ENCODE measurements at regions not wholly inside any gene's neighbourhood (a gene's known extent, or its start where the extent isn't known, plus 50 kb on each side); places are given as distances from the start of the nearest gene placed in this dataset.

DNA sequence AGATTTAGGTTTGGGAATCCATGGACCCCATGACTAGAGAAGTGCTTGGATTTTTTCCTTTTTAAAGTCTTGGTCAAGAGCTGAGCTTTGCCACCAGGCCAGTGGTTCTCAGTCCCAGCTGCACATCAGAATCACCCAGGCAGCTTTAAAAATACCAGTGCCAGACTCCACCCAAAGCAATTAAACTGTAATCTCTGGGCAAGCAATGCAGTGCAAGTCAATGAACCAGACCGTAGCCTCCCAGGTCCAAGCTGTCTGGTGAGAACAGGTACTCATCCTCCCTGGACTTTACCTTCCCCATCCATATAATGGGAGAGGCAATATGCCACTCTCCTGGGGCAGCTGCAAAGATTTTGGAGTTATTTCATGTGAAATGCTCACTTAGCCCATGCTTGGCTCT lies 223.1 kb upstream of the CDH5 start:
- TF ChIP-seq POLR2A (IDR thresholded peaks at IDR 0.05; ENCODE audit: insufficient read depth in 1 of 2, low read depth in 2 of 2, low read length in 2 of 2) (no peak), NFIC (IDR thresholded peaks at IDR 0.05; ENCODE audit: low read length) (no peak), ZNF10 (CRISPR knock-in tag; IDR thresholded peaks at IDR 0.05; ENCODE audit: borderline replicate concordance, low read depth) (no peak)
- TF ChIP-seq, protein P1, sequence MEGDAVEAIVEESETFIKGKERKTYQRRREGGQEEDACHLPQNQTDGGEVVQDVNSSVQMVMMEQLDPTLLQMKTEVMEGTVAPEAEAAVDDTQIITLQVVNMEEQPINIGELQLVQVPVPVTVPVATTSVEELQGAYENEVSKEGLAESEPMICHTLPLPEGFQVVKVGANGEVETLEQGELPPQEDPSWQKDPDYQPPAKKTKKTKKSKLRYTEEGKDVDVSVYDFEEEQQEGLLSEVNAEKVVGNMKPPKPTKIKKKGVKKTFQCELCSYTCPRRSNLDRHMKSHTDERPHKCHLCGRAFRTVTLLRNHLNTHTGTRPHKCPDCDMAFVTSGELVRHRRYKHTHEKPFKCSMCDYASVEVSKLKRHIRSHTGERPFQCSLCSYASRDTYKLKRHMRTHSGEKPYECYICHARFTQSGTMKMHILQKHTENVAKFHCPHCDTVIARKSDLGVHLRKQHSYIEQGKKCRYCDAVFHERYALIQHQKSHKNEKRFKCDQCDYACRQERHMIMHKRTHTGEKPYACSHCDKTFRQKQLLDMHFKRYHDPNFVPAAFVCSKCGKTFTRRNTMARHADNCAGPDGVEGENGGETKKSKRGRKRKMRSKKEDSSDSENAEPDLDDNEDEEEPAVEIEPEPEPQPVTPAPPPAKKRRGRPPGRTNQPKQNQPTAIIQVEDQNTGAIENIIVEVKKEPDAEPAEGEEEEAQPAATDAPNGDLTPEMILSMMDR (CRISPR knock-in tag; IDR thresholded peaks at IDR 0.05): no peak
- TF ChIP-seq, protein P2, sequence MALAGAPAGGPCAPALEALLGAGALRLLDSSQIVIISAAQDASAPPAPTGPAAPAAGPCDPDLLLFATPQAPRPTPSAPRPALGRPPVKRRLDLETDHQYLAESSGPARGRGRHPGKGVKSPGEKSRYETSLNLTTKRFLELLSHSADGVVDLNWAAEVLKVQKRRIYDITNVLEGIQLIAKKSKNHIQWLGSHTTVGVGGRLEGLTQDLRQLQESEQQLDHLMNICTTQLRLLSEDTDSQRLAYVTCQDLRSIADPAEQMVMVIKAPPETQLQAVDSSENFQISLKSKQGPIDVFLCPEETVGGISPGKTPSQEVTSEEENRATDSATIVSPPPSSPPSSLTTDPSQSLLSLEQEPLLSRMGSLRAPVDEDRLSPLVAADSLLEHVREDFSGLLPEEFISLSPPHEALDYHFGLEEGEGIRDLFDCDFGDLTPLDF (CRISPR knock-in tag; IDR thresholded peaks at IDR 0.05): no peak
